RWPE1 (cell line): ENCODE measurements at regions not wholly inside any gene's neighbourhood (a gene's known extent, or its start where the extent isn't known, plus 50 kb on each side); places are given as distances from the start of the nearest gene placed in this dataset.

Experiments used
- CTCF ChIA-PET: fragments of 350-600 bp; sonication (Branson Sonifier 250); formaldehyde crosslinking; extraction: SDS; loops from one replicate; lab custom pipeline; 2021; lab: Yijun Ruan, JAX
- POLR2A ChIA-PET: fragments of 400-600 bp; formaldehyde crosslinking; extraction: SDS; loops from one replicate; lab custom pipeline; 2020; ENCODE audit warnings: antibody characterized with exemption; ENCODE audit not compliant: low non-redundant PET; lab: Yijun Ruan, JAX
- DNase-seq: peaks from one replicate; pipeline ENCODE4 v3.0.0; 2012; ENCODE audit warnings: low spot score
- H3K27ac ChIP-seq: fragments of 450-650 bp; 2 replicates; pipeline ENCODE4 v1.5.1; 2017
- CTCF ChIP-seq: fragments of 450-650 bp; conservative IDR thresholded peaks from 2 replicates; pipeline ENCODE4 v1.5.1; 2017; ENCODE audit warnings: low read depth, mild to moderate bottlenecking

- no peak for DNase-seq
- TF ChIP-seq CTCF: no peak
- H3K27ac ChIP-seq: no peak overlapping the region
- ChIA-PET CTCF (no interaction called here), POLR2A (no interaction called here)
Observed at GRCh38 chr6:163983679-163984078, 569.2 kb downstream of the QKI start.

GRCh38 chr6:163974322-163974721 is 559.8 kb downstream of the QKI start:
- no peak for TF ChIP-seq CTCF
- CTCF ChIA-PET: no interaction called here
- no peak overlapping the region for H3K27ac ChIP-seq
- POLR2A ChIA-PET: no interaction called here
- DNase-seq: no peak

- H3K27ac ChIP-seq: no peak overlapping the region
- ChIA-PET CTCF (interaction anchor here (0.6 to 0.7 kb wide), 3 partner anchors 99 to 234 kb away, joined by 3 read pairs; no protein-coding TSS in a partner anchor), POLR2A (no interaction called here)
- peak; percentile 20 for DNase-seq
- no peak for TF ChIP-seq CTCF
Observed at GRCh38 chr6:163971841-163972838, 557.6 kb downstream of the QKI start.

- H3K27ac ChIP-seq: no peak overlapping the region
- ChIA-PET CTCF (no interaction called here), POLR2A (no interaction called here)
- DNase-seq: no peak
- no peak for TF ChIP-seq CTCF
Observed at GRCh38 chr6:163970846-163971564, 556.5 kb downstream of the QKI start.

- ChIA-PET POLR2A (no interaction called here), CTCF (interaction anchor here (0.6 kb wide), 1 partner anchor 666 kb away, joined by 3 read pairs; no protein-coding TSS in a partner anchor)
- no peak for TF ChIP-seq CTCF
- no peak for DNase-seq
- H3K27ac ChIP-seq: no peak overlapping the region
Observed at GRCh38 chr6:163965426-163966348, 551.2 kb downstream of the QKI start.

GRCh38 chr6:163964789-163965188 is 550.3 kb downstream of the QKI start:
- no peak for TF ChIP-seq CTCF
- DNase-seq: no peak
- POLR2A ChIA-PET: no interaction called here
- no peak overlapping the region for H3K27ac ChIP-seq
- CTCF ChIA-PET: interaction anchor here (0.6 kb wide), 1 partner anchor 665 kb away, joined by 3 read pairs; no protein-coding TSS in a partner anchor
